ENCODE measurements at regions not wholly inside any gene's neighbourhood (a gene's known extent, or its start where the extent isn't known, plus 50 kb on each side); places are given as distances from the start of the nearest gene placed in this dataset.

DNA sequence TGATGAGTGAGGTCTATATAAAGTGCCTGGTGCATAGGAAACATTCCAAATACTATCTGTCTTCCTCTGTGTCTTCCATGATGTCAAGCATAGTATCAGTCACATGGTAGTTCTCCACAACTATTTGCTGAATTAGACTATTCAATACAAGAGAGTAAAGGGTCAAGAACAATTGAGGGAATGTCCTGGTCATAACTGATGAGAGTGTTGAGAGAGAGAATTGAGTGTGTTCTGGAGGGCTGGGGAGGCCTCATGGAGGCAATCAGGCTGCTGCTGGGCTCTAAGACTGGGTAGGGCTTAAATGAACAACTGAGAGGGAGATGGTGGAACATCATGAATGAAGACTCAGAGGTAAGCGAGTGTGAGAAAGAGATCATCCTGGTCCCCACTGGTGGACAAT is 433.7 kb upstream of the ONECUT1 start:
- no TSS peak for BruUV-seq (replicated peaks)
- Mint-ChIP-seq H3K4me3 (ENCODE audit: low read depth, unreplicated experiment) (no peak overlapping the region), H3K9me3 (ENCODE audit: low read depth, unreplicated experiment) (no peaks in the 10 kb centered on the region), H3K36me3 (ENCODE audit: insufficient read depth, unreplicated experiment) (no peaks in the 10 kb centered on the region), H3K4me1 (ENCODE audit: low read depth, unreplicated experiment) (no peaks in the 10 kb centered on the region), H3K27me3 (ENCODE audit: unreplicated experiment) (peaks cover 3% of the 10 kb centered on the region), H3K27ac (ENCODE audit: unreplicated experiment) (no peak overlapping the region)
- CTCF ChIA-PET: no interaction called here
- TF ChIP-seq, protein P1, sequence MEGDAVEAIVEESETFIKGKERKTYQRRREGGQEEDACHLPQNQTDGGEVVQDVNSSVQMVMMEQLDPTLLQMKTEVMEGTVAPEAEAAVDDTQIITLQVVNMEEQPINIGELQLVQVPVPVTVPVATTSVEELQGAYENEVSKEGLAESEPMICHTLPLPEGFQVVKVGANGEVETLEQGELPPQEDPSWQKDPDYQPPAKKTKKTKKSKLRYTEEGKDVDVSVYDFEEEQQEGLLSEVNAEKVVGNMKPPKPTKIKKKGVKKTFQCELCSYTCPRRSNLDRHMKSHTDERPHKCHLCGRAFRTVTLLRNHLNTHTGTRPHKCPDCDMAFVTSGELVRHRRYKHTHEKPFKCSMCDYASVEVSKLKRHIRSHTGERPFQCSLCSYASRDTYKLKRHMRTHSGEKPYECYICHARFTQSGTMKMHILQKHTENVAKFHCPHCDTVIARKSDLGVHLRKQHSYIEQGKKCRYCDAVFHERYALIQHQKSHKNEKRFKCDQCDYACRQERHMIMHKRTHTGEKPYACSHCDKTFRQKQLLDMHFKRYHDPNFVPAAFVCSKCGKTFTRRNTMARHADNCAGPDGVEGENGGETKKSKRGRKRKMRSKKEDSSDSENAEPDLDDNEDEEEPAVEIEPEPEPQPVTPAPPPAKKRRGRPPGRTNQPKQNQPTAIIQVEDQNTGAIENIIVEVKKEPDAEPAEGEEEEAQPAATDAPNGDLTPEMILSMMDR (IDR thresholded peaks at IDR 0.05; ENCODE audit: unreplicated experiment): no peak
- DNase-seq: no peak
- intact Hi-C loops (cut with micrococcal nuclease; ENCODE audit: unreplicated experiment): no loop called here

DNA sequence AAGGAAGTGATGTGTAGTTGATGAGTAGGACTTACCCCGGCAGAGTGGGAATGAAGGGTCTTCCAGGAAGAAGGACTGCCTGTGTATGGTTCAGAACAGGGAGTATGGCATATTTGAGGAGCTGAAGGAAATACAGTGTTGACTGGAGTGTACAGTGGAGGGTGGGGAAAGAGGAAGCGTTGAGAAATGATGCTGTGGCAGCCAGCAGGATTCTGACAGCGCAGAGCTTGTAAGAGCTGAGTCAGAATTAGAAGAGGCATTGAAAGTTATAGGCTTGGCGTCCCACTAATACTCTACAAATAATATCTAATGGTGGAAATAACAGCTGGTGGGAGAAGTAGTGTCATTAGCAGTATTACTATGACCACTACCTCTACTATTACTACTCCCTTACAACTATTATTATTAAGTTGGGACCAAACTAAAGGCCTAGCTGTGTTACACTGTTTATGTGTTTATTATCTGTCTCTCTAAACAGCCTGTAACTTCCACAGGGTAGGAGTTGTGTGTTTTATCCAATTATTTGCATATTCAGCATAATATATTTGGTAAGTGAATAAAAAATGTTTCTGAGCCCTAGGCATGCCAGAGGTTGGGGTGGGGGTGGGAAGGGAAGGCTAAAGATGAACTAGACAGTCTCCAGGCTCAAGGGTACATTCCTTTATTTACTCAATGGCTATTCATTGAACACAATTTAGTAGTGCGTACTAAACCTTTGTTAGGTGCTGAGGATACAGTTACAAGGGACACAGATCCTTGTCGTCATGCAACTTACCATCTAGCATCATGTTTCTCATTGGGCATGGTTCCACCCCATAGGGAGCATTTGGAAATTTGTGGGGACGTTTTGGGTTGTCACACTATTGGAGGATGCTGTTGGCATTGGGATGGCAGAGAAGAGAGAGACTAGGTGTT is 428.8 kb upstream of the ONECUT1 start:
- no peaks in the 10 kb centered on the region for H3K9me3 Mint-ChIP-seq (ENCODE audit: low read depth, unreplicated experiment)
- CTCF ChIA-PET: no interaction called here
- H3K27ac Mint-ChIP-seq (ENCODE audit: unreplicated experiment): no peak overlapping the region
- no peak overlapping the region for H3K4me3 Mint-ChIP-seq (ENCODE audit: low read depth, unreplicated experiment)
- H3K4me1 Mint-ChIP-seq (ENCODE audit: low read depth, unreplicated experiment): no peaks in the 10 kb centered on the region
- BruUV-seq (replicated peaks): no TSS peak
- peaks cover 18% of the 10 kb centered on the region for H3K27me3 Mint-ChIP-seq (ENCODE audit: unreplicated experiment)
- no peak for DNase-seq
- intact Hi-C loops (cut with micrococcal nuclease; ENCODE audit: unreplicated experiment): loop anchor here (10.0 kb wide), 1 partner anchor 296 kb away; no protein-coding TSS in a partner anchor
- no peaks in the 10 kb centered on the region for H3K36me3 Mint-ChIP-seq (ENCODE audit: insufficient read depth, unreplicated experiment)
- TF ChIP-seq, protein P1 (IDR thresholded peaks at IDR 0.05; ENCODE audit: unreplicated experiment): no peak

DNA sequence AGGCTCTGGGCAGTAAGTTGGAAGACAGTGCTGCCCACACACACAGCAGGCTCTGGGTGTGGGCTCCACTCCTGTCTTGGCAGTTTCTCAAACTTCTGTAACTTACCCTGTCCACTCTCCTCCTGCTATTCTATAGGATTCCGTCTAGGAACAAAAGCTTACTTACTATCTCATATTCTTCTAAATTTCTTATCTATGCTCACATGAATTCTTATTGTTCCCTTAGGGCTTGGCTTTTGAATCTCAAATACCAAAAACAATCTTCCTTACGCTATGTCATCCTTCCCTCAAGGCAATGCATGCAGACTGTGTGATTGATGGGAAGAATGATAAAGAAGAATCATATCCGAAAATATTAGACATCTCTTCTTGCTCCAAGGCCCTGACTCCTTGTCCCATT is 425.9 kb upstream of the ONECUT1 start:
- Mint-ChIP-seq H3K9me3 (ENCODE audit: low read depth, unreplicated experiment) (no peaks in the 10 kb centered on the region), H3K4me3 (ENCODE audit: low read depth, unreplicated experiment) (no peak overlapping the region), H3K27ac (ENCODE audit: unreplicated experiment) (no peak overlapping the region), H3K36me3 (ENCODE audit: insufficient read depth, unreplicated experiment) (no peaks in the 10 kb centered on the region), H3K4me1 (ENCODE audit: low read depth, unreplicated experiment) (no peaks in the 10 kb centered on the region), H3K27me3 (ENCODE audit: unreplicated experiment) (peaks cover 18% of the 10 kb centered on the region)
- no peak for DNase-seq
- TF ChIP-seq, protein P1 (IDR thresholded peaks at IDR 0.05; ENCODE audit: unreplicated experiment): no peak
- CTCF ChIA-PET: no interaction called here
- BruUV-seq (replicated peaks): no TSS peak
- intact Hi-C loops (cut with micrococcal nuclease; ENCODE audit: unreplicated experiment): loop anchor here (10.0 kb wide), 1 partner anchor 299 kb away; no protein-coding TSS in a partner anchor

DNA sequence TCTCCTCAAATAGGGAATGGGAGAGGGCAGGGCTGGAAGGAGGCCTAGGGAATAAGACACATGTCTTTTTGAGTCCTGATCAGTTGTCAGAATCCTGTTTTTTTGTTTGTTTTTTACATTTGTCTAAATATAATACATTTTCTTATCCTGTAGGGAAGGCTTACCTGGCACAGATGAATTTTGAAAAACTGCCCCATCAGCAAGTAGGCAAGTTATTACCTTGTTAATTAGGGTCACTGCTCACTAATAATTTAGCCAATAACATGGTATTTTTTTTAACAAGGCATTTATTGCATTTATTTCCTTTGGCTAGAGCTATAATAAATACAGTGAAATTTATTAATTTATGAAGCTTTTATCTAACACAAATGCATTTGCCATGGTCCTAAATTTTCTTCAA is 423.2 kb upstream of the ONECUT1 start:
- intact Hi-C loops (cut with micrococcal nuclease; ENCODE audit: unreplicated experiment): loop anchor here (10.0 kb wide), 1 partner anchor 301 kb away; no protein-coding TSS in a partner anchor
- no TSS peak for BruUV-seq (replicated peaks)
- H3K4me1 Mint-ChIP-seq (ENCODE audit: low read depth, unreplicated experiment): peaks cover 7% of the 10 kb centered on the region
- TF ChIP-seq, protein P1 (IDR thresholded peaks at IDR 0.05; ENCODE audit: unreplicated experiment): no peak
- no peaks in the 10 kb centered on the region for H3K9me3 Mint-ChIP-seq (ENCODE audit: low read depth, unreplicated experiment)
- peaks cover 11% of the 10 kb centered on the region for H3K27me3 Mint-ChIP-seq (ENCODE audit: unreplicated experiment)
- no peaks in the 10 kb centered on the region for H3K36me3 Mint-ChIP-seq (ENCODE audit: insufficient read depth, unreplicated experiment)
- no peak overlapping the region for H3K27ac Mint-ChIP-seq (ENCODE audit: unreplicated experiment)
- CTCF ChIA-PET: no interaction called here
- no peak for DNase-seq
- H3K4me3 Mint-ChIP-seq (ENCODE audit: low read depth, unreplicated experiment): no peak overlapping the region
